ENCODE measurements at regions not wholly inside any gene's neighbourhood (a gene's known extent, or its start where the extent isn't known, plus 50 kb on each side); places are given as distances from the start of the nearest gene placed in this dataset.

DNA sequence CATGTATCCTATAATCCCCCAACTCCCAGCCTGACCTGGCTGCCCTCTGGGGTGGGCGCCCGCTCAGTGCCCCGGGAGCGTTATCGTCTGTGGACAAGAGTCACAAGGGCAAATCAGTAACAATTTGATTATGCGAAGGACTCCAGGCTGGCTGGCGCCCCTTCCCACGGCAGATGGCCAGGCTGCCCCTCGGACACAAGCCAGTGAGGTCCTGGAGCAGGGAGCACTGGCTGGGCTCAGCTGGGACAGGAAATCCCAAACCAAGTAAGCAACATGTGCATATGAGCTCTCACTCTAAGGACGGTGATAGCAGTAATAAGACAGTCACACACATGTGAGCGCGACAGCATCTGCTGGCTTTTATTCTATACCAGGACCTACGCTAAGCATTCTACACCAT lies 59.3 kb upstream of the FAM222A start:
- Histone ChIP-seq H3K9ac (ENCODE audit: extremely low read depth, low read length, poor library complexity, severe bottlenecking) (no peak overlapping the region), H3K27ac (ENCODE audit: low read depth, low read length) (peak overlapping the region; percentile 16), H3K4me1 (ENCODE audit: control insufficient read depth, insufficient read depth, low read length) (no peaks in the 10 kb centered on the region), H3K4me3 (ENCODE audit: low read length) (no peak overlapping the region), H3K9me3 (ENCODE audit: control insufficient read depth, low read length) (no peaks in the 10 kb centered on the region), H3K27me3 (ENCODE audit: control insufficient read depth, insufficient read depth, low read length, poor library complexity, severe bottlenecking) (no peaks in the 10 kb centered on the region), H3K36me3 (ENCODE audit: control insufficient read depth, insufficient read depth, low read length) (no peaks in the 10 kb centered on the region)
- H3K4me3 Mint-ChIP-seq: no peak overlapping the region
- H3K9me3 Mint-ChIP-seq: no peaks in the 10 kb centered on the region
- DNase-seq: no peak
- H3K4me1 Mint-ChIP-seq: peaks cover 1% of the 10 kb centered on the region
- peaks cover 4% of the 10 kb centered on the region for H3K27me3 Mint-ChIP-seq (ENCODE audit: insufficient read depth)
- 87 to 94% methylated on average over 12 to 13 of the region's 13 CpGs for WGBS, 2 experiments (ENCODE audit: insufficient coverage in 1 of 2, insufficient read length in 1 of 2)
- no peaks in the 10 kb centered on the region for H3K36me3 Mint-ChIP-seq (ENCODE audit: low read depth)
- TF ChIP-seq, protein P1, sequence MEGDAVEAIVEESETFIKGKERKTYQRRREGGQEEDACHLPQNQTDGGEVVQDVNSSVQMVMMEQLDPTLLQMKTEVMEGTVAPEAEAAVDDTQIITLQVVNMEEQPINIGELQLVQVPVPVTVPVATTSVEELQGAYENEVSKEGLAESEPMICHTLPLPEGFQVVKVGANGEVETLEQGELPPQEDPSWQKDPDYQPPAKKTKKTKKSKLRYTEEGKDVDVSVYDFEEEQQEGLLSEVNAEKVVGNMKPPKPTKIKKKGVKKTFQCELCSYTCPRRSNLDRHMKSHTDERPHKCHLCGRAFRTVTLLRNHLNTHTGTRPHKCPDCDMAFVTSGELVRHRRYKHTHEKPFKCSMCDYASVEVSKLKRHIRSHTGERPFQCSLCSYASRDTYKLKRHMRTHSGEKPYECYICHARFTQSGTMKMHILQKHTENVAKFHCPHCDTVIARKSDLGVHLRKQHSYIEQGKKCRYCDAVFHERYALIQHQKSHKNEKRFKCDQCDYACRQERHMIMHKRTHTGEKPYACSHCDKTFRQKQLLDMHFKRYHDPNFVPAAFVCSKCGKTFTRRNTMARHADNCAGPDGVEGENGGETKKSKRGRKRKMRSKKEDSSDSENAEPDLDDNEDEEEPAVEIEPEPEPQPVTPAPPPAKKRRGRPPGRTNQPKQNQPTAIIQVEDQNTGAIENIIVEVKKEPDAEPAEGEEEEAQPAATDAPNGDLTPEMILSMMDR (conservative IDR thresholded peaks at IDR 0.05): no peak
- no peak overlapping the region for H3K27ac Mint-ChIP-seq

DNA sequence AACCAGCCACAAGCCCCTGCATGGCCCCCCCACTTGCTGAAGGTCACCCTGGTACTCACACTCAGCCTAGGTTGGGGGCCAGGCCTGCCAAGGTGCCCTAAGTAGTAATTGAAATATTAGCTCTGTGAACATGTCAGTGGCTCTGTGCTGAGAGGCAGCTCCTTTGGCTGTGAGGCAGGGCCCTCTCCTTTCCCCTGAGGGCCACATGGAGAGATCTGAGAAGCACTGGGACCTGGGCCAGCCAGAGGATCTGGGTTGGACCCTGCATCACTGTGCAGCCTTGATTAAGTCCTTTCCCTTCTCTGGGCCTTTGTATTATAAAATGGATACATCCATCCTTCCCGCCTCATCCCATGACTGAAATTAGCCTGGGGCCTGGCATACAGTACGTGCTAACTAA lies 58.0 kb upstream of the FAM222A start:
- TF ChIP-seq, protein P1 (conservative IDR thresholded peaks at IDR 0.05): no peak
- Histone ChIP-seq H3K27me3 (ENCODE audit: control insufficient read depth, insufficient read depth, low read length, poor library complexity, severe bottlenecking) (no peaks in the 10 kb centered on the region), H3K9ac (ENCODE audit: extremely low read depth, low read length, poor library complexity, severe bottlenecking) (no peak overlapping the region), H3K4me1 (ENCODE audit: control insufficient read depth, insufficient read depth, low read length) (no peaks in the 10 kb centered on the region), H3K4me3 (ENCODE audit: low read length) (no peak overlapping the region), H3K36me3 (ENCODE audit: control insufficient read depth, insufficient read depth, low read length) (no peaks in the 10 kb centered on the region), H3K9me3 (ENCODE audit: control insufficient read depth, low read length) (no peaks in the 10 kb centered on the region), H3K27ac (ENCODE audit: low read depth, low read length) (no peak overlapping the region)
- no peaks in the 10 kb centered on the region for H3K9me3 Mint-ChIP-seq
- no peak for DNase-seq
- no peaks in the 10 kb centered on the region for H3K36me3 Mint-ChIP-seq (ENCODE audit: low read depth)
- H3K27me3 Mint-ChIP-seq (ENCODE audit: insufficient read depth): peaks cover 4% of the 10 kb centered on the region
- no peak overlapping the region for H3K27ac Mint-ChIP-seq
- WGBS, 2 experiments (ENCODE audit: insufficient coverage in 1 of 2, insufficient read length in 1 of 2): 89 to 92% methylated on average over 2 of the region's 2 CpGs
- H3K4me1 Mint-ChIP-seq: peaks cover 1% of the 10 kb centered on the region
- H3K4me3 Mint-ChIP-seq: no peak overlapping the region

DNA sequence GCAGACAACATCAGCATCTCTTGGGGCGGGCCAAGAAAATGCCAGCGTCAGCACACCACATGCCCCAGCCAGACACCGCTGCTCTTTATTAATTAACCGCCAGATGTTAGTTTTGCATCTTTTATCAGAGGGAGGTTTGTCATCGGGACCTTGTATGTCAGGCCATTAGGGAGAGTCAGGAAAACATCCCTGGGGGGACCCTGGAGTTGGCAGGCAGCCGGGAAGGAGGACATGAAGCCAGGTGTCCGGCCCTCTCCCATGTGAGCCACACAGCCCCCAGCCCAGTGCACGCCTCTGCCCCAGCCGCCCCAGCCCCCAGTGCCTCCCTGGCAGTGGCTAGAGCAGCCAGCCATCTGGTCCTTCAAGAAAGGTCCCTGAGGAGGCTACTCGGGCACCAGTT lies 56.9 kb upstream of the FAM222A start:
- H3K27ac ChIP-seq (ENCODE audit: low read depth, low read length): no peak overlapping the region
- H3K4me1 ChIP-seq (ENCODE audit: control insufficient read depth, insufficient read depth, low read length): no peaks in the 10 kb centered on the region
- Mint-ChIP-seq H3K9me3 (no peaks in the 10 kb centered on the region), H3K36me3 (ENCODE audit: low read depth) (no peaks in the 10 kb centered on the region), H3K4me1 (peaks cover 1% of the 10 kb centered on the region), H3K4me3 (no peak overlapping the region), H3K27ac (no peak overlapping the region), H3K27me3 (ENCODE audit: insufficient read depth) (peaks cover 2% of the 10 kb centered on the region)
- 89 to 93% methylated on average over 3 to 10 of the region's 10 CpGs for WGBS, 2 experiments (ENCODE audit: insufficient coverage in 1 of 2, insufficient read length in 1 of 2)
- no peaks in the 10 kb centered on the region for H3K27me3 ChIP-seq (ENCODE audit: control insufficient read depth, insufficient read depth, low read length, poor library complexity, severe bottlenecking)
- no peaks in the 10 kb centered on the region for H3K9me3 ChIP-seq (ENCODE audit: control insufficient read depth, low read length)
- DNase-seq: no peak
- H3K4me3 ChIP-seq (ENCODE audit: low read length): no peak overlapping the region
- TF ChIP-seq, protein P1 (conservative IDR thresholded peaks at IDR 0.05): no peak
- no peak overlapping the region for H3K9ac ChIP-seq (ENCODE audit: extremely low read depth, low read length, poor library complexity, severe bottlenecking)
- H3K36me3 ChIP-seq (ENCODE audit: control insufficient read depth, insufficient read depth, low read length): no peaks in the 10 kb centered on the region
